Upper lobe of left lung (tissue), 6 donors: ENCODE measurements at regions not wholly inside any gene's neighbourhood (a gene's known extent, or its start where the extent isn't known, plus 50 kb on each side); places are given as distances from the start of the nearest gene placed in this dataset.

Experiments used
- ATAC-seq, 2 donors: fragments of 200-7000 bp; cut with Tn5 transposase; one replicate each; pipeline ENCODE4 v1.9.1; 2022; ENCODE audit warnings: mild to moderate bottlenecking in 2 of 2, moderate library complexity in 2 of 2; ENCODE audit not compliant: low FRiP score in 2 of 2
- DNase-seq, 2 donors: peaks; one replicate each; pipeline ENCODE4 v3.0.0-alpha.2; 2019 to 2020
- H3K27ac ChIP-seq, 4 donors: fragments of 200-600 bp; sonication (generic); one replicate each; pipeline ENCODE4 v1.5.1; 2016 to 2019
- H3K27me3 ChIP-seq, 4 donors: fragments of 200-600 bp; sonication (generic); one replicate each; pipeline ENCODE4 v1.5.1; 2017 to 2019
- H3K36me3 ChIP-seq, 4 donors: fragments of 200-600 bp; sonication (generic); one replicate each; pipeline ENCODE4 v1.5.1; 2016 to 2019
- H3K4me1 ChIP-seq, 4 donors: fragments of 200-600 bp; sonication (generic); one replicate each; pipeline ENCODE4 v1.5.1; 2018 to 2019
- H3K4me3 ChIP-seq, 4 donors: fragments of 200-600 bp; sonication (generic); one replicate each; pipeline ENCODE4 v1.5.1; 2017 to 2019; ENCODE audit warnings: mild to moderate bottlenecking in 2 of 4, moderate library complexity in 1 of 4
- H3K9me3 ChIP-seq, 4 donors: fragments of 200-600 bp; sonication (generic); one replicate each; pipeline ENCODE4 v1.5.1; 2018 to 2019
- EP300 ChIP-seq, 4 donors: sonication (generic); formaldehyde crosslinking; IDR thresholded peaks; one replicate each; pipeline ENCODE4 v1.5.1; 2017; ENCODE audit warnings: antibody characterized with exemption in 4 of 4, control low read depth in 2 of 4
- POLR2A ChIP-seq, 4 donors: fragments of 450-650 bp; IDR thresholded peaks; one replicate each; pipeline ENCODE4 v1.5.1; 2016 to 2017; ENCODE audit warnings: antibody characterized with exemption in 4 of 4, mild to moderate bottlenecking in 2 of 4
- POLR2AphosphoS5 ChIP-seq, 2 donors: sonication (generic); formaldehyde crosslinking; IDR thresholded peaks; one replicate each; pipeline ENCODE4 v1.5.1; 2017; ENCODE audit warnings: antibody characterized with exemption in 2 of 2
- WGBS, 2 donors: methylation state at CpG; one replicate each; pipeline ENCODE4 v1.1.5; 2017 to 2018; 5-methylcytosine and 5-hydroxymethylcytosine counted together
- TF ChIP-seq, protein P1 (sequence below), 6 experiments: fragments of 450-650 bp in 4 of 6; fragments of 200-600 bp in 2 of 6; sonication (generic) in 2 of 6; IDR thresholded peaks; one replicate each; pipeline ENCODE4 v1.5.1; 2016 to 2019; ENCODE audit warnings: antibody characterized with exemption in 6 of 6
- donor health status: DM: no; HTN: no; CAD: no; lungs with moderate emphysema.
- donor health status: DM: no; HTN: yes; CAD: no; lungs with severe emphysema.

DNA sequence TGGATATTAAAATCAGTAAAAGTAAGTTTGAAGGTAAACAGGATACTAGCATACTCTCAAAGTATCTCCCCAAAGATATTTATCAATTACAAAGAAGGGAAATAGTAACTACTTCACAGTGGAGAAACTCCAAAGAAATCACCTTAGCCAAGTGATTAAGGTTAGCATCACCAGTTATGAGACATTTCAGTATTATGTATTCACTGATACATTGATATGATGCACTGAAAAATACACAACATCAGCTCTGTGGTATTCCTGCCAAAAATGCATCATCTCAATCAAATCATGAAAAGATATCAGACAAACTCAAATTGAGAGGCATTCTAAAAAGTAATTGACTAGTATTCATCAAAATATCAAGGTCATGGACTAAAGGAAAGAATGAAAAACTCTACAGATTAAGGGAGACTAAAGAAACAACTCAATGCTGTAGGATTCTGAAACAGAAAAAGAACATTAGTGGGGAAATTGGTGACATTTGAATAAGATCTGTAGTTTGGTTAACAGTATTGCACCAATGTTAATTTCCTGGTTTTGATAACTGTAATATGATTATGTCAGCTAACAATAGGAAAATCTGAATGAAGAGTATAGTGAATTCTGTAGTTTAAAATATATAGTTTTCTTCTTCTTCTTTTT is 215.4 kb downstream of the UACA start:
- no peak for ATAC-seq
- no peaks in the 10 kb centered on the region for H3K9me3 ChIP-seq
- H3K27ac ChIP-seq = no peak overlapping the region
- no peaks in the 10 kb centered on the region for H3K27me3 ChIP-seq
- no peak for DNase-seq
- no peak overlapping the region for H3K4me3 ChIP-seq
- H3K4me1 ChIP-seq = no peaks in the 10 kb centered on the region
- no peaks in the 10 kb centered on the region for H3K36me3 ChIP-seq
- TF ChIP-seq EP300 (IDR thresholded peaks at IDR 0.05) = no peak
- TF ChIP-seq POLR2AphosphoS5 (IDR thresholded peaks at IDR 0.05) = no peak
- no peak for TF ChIP-seq POLR2A (IDR thresholded peaks at IDR 0.05)
- TF ChIP-seq, protein P1, sequence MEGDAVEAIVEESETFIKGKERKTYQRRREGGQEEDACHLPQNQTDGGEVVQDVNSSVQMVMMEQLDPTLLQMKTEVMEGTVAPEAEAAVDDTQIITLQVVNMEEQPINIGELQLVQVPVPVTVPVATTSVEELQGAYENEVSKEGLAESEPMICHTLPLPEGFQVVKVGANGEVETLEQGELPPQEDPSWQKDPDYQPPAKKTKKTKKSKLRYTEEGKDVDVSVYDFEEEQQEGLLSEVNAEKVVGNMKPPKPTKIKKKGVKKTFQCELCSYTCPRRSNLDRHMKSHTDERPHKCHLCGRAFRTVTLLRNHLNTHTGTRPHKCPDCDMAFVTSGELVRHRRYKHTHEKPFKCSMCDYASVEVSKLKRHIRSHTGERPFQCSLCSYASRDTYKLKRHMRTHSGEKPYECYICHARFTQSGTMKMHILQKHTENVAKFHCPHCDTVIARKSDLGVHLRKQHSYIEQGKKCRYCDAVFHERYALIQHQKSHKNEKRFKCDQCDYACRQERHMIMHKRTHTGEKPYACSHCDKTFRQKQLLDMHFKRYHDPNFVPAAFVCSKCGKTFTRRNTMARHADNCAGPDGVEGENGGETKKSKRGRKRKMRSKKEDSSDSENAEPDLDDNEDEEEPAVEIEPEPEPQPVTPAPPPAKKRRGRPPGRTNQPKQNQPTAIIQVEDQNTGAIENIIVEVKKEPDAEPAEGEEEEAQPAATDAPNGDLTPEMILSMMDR (IDR thresholded peaks at IDR 0.05) = no peak

- no peaks in the 10 kb centered on the region for H3K36me3 ChIP-seq
- H3K27me3 ChIP-seq = no peaks in the 10 kb centered on the region
- no peak for ATAC-seq
- H3K4me1 ChIP-seq = no peaks in the 10 kb centered on the region
- H3K9me3 ChIP-seq = no peaks in the 10 kb centered on the region
- WGBS, 2 donors = 91 to 93% methylated on average over 2 of the region's 2 CpGs
- no peak for DNase-seq
- no peak for TF ChIP-seq EP300 (IDR thresholded peaks at IDR 0.05)
- no peak for TF ChIP-seq POLR2A (IDR thresholded peaks at IDR 0.05)
- TF ChIP-seq POLR2AphosphoS5 (IDR thresholded peaks at IDR 0.05) = no peak
- H3K27ac ChIP-seq = no peak overlapping the region
- H3K4me3 ChIP-seq = no peak overlapping the region
Measured at GRCh38 chr15:70545526-70545925, 217.8 kb downstream of the UACA start.

GRCh38 chr15:70541511-70541910 is 221.8 kb downstream of the UACA start:
- H3K4me1 ChIP-seq = no peaks in the 10 kb centered on the region
- H3K9me3 ChIP-seq = no peaks in the 10 kb centered on the region
- H3K27me3 ChIP-seq = no peaks in the 10 kb centered on the region
- no peak overlapping the region for H3K4me3 ChIP-seq
- H3K27ac ChIP-seq = no peak overlapping the region
- H3K36me3 ChIP-seq = no peaks in the 10 kb centered on the region
- no peak for DNase-seq
- ATAC-seq = no peak
- 93 to 100% methylated on average over 1 of the region's 1 CpG for WGBS, 2 donors
- no peak for TF ChIP-seq EP300 (IDR thresholded peaks at IDR 0.05)
- no peak for TF ChIP-seq POLR2A (IDR thresholded peaks at IDR 0.05)

DNA sequence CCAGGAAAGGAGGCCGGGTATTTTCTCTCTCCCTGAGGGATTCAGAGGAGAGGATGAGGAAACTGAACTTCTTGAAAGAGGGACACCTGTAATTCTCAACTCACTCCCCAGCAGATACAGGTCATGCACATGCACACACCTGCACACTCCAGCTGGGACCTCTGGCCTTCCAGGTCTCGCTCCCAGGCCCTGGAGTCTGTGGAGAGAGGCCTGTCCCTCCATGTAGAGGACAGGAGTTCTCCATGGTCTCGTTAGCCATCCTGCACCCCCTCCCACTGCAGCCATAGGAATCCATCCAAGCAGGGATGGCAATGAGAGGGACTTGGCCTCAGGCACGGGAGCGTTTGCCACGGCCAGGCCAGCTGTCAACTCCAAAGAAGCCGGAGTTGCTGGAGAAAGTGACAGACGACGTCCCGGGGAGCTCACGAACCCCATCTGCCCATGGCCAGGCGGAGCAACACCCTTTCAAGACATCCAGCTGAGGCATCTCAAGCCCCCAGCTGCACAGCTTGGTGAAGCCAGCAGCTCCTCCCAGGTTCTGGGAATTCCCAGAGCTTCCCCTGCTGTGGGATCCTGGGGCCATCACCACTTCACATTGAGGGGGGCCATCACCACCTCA is 223.3 kb downstream of the UACA start:
- no peaks in the 10 kb centered on the region for H3K36me3 ChIP-seq
- H3K4me1 ChIP-seq = peaks cover 0 to 7% (median 6%) of the 10 kb centered on the region in 4 donors
- H3K27ac ChIP-seq = no peak overlapping the region
- H3K9me3 ChIP-seq = no peaks in the 10 kb centered on the region
- WGBS, 2 donors = 78 to 89% methylated on average over 6 to 12 of the region's 12 CpGs
- no peak for ATAC-seq
- DNase-seq = no peak
- TF ChIP-seq POLR2AphosphoS5 (IDR thresholded peaks at IDR 0.05) (no peak), POLR2A (IDR thresholded peaks at IDR 0.05) (no peak), EP300 (IDR thresholded peaks at IDR 0.05) (no peak)
- no peaks in the 10 kb centered on the region for H3K27me3 ChIP-seq
- no peak overlapping the region for H3K4me3 ChIP-seq

- ATAC-seq (no peak), DNase-seq (no peak)
- Histone ChIP-seq H3K9me3 (no peaks in the 10 kb centered on the region), H3K36me3 (no peaks in the 10 kb centered on the region), H3K27me3 (no peaks in the 10 kb centered on the region), H3K4me3 (no peak overlapping the region), H3K4me1 (peaks cover 0 to 7% (median 6%) of the 10 kb centered on the region in 4 donors), H3K27ac (no peak overlapping the region)
- TF ChIP-seq, protein P1 (IDR thresholded peaks at IDR 0.05) = no peak
- TF ChIP-seq POLR2A (IDR thresholded peaks at IDR 0.05) = no peak
- TF ChIP-seq POLR2AphosphoS5 (IDR thresholded peaks at IDR 0.05) = no peak
- TF ChIP-seq EP300 (IDR thresholded peaks at IDR 0.05) = no peak
- 95 to 97% methylated on average over 5 of the region's 5 CpGs for WGBS, 2 donors
Measured at GRCh38 chr15:70539409-70539808, 223.9 kb downstream of the UACA start.

GRCh38 chr15:70538278-70538677 is 225.1 kb downstream of the UACA start:
- TF ChIP-seq, protein P1 (IDR thresholded peaks at IDR 0.05) = no peak
- TF ChIP-seq EP300 (IDR thresholded peaks at IDR 0.05) = no peak
- TF ChIP-seq POLR2A (IDR thresholded peaks at IDR 0.05) = no peak
- no peak for TF ChIP-seq POLR2AphosphoS5 (IDR thresholded peaks at IDR 0.05)
- H3K4me3 ChIP-seq = no peak overlapping the region
- H3K27ac ChIP-seq = no peak overlapping the region
- DNase-seq (no peak), ATAC-seq (no peak)
- H3K9me3 ChIP-seq = no peaks in the 10 kb centered on the region
- no peaks in the 10 kb centered on the region for H3K36me3 ChIP-seq
- H3K27me3 ChIP-seq = no peaks in the 10 kb centered on the region
- peaks cover 0 to 7% (median 6%) of the 10 kb centered on the region in 4 donors for H3K4me1 ChIP-seq
